ENCODE measurements at regions not wholly inside any gene's neighbourhood (a gene's known extent, or its start where the extent isn't known, plus 50 kb on each side); places are given as distances from the start of the nearest gene placed in this dataset.

GRCh38 chr7:115306586-115306985 is 384.7 kb downstream of the MDFIC start:
- intact Hi-C loops (cut with micrococcal nuclease), result no loop called here
- no peak for DNase-seq
- no peak overlapping the region for H3K4me3 ChIP-seq (ENCODE audit: low read length in 2 of 2)
- no peaks in the 10 kb centered on the region for H3K4me1 ChIP-seq (ENCODE audit: insufficient read depth, low read length)
- Mint-ChIP-seq H3K4me1 (peaks cover 0 to 1% (median 0%) of the 10 kb centered on the region in 4 donors), H3K27me3 (no peaks in the 10 kb centered on the region), H3K9me3 (peaks cover 0 to 5% (median 0%) of the 10 kb centered on the region in 8 donors), H3K27ac (no peak overlapping the region), H3K4me3 (no peak overlapping the region), H3K36me3 (no peaks in the 10 kb centered on the region)
- H3K27me3 ChIP-seq (ENCODE audit: insufficient read depth, low read length), result no peaks in the 10 kb centered on the region
- POLR2A ChIA-PET (ENCODE audit: partially characterized antibody), result no interaction called here
- H3K36me3 ChIP-seq (ENCODE audit: insufficient read depth, low read length), result no peaks in the 10 kb centered on the region
- H3K27ac ChIP-seq (ENCODE audit: low read depth, low read length), result no peak overlapping the region
- H3K9me3 ChIP-seq (ENCODE audit: control insufficient read depth in 1 of 2, low read length in 2 of 2), result no peaks in the 10 kb centered on the region
- CTCF ChIA-PET (ENCODE audit: partially characterized antibody), result no interaction called here

- H3K27ac ChIP-seq (ENCODE audit: low read depth, low read length), result no peak overlapping the region
- peaks cover 0 to 5% (median 0%) of the 10 kb centered on the region in 8 donors for H3K9me3 Mint-ChIP-seq
- intact Hi-C loops (cut with micrococcal nuclease), result no loop called here
- ChIA-PET CTCF (ENCODE audit: partially characterized antibody) (no interaction called here), POLR2A (ENCODE audit: partially characterized antibody) (no interaction called here)
- no peak for DNase-seq
- no peaks in the 10 kb centered on the region for H3K4me1 ChIP-seq (ENCODE audit: insufficient read depth, low read length)
- no peaks in the 10 kb centered on the region for H3K36me3 Mint-ChIP-seq
- no peak overlapping the region for H3K27ac Mint-ChIP-seq
- no peaks in the 10 kb centered on the region for H3K36me3 ChIP-seq (ENCODE audit: insufficient read depth, low read length)
- H3K4me1 Mint-ChIP-seq, result no peaks in the 10 kb centered on the region
- no peaks in the 10 kb centered on the region for H3K27me3 Mint-ChIP-seq
- H3K9me3 ChIP-seq (ENCODE audit: control insufficient read depth in 1 of 2, low read length in 2 of 2), result no peaks in the 10 kb centered on the region
- H3K27me3 ChIP-seq (ENCODE audit: insufficient read depth, low read length), result no peaks in the 10 kb centered on the region
- no peak overlapping the region for H3K4me3 Mint-ChIP-seq
- H3K4me3 ChIP-seq (ENCODE audit: low read length in 2 of 2), result no peak overlapping the region
Measured at GRCh38 chr7:115300231-115300870, 378.5 kb downstream of the MDFIC start.

GRCh38 chr7:115299397-115300037 is 377.6 kb downstream of the MDFIC start:
- H3K27ac Mint-ChIP-seq, result no peak overlapping the region
- no peaks in the 10 kb centered on the region for H3K36me3 Mint-ChIP-seq
- DNase-seq, result no peak
- Histone ChIP-seq H3K27ac (ENCODE audit: low read depth, low read length) (no peak overlapping the region), H3K27me3 (ENCODE audit: insufficient read depth, low read length) (no peaks in the 10 kb centered on the region), H3K36me3 (ENCODE audit: insufficient read depth, low read length) (no peaks in the 10 kb centered on the region), H3K4me3 (ENCODE audit: low read length in 2 of 2) (no peak overlapping the region), H3K9me3 (ENCODE audit: control insufficient read depth in 1 of 2, low read length in 2 of 2) (no peaks in the 10 kb centered on the region), H3K4me1 (ENCODE audit: insufficient read depth, low read length) (no peaks in the 10 kb centered on the region)
- POLR2A ChIA-PET (ENCODE audit: partially characterized antibody), result no interaction called here
- CTCF ChIA-PET (ENCODE audit: partially characterized antibody), result no interaction called here
- no peaks in the 10 kb centered on the region for H3K27me3 Mint-ChIP-seq
- no peak overlapping the region for H3K4me3 Mint-ChIP-seq
- H3K9me3 Mint-ChIP-seq, result peaks cover 0 to 5% (median 0%) of the 10 kb centered on the region in 8 donors
- no peaks in the 10 kb centered on the region for H3K4me1 Mint-ChIP-seq
- intact Hi-C loops (cut with micrococcal nuclease), result no loop called here

- intact Hi-C loops (cut with micrococcal nuclease), result no loop called here
- no peaks in the 10 kb centered on the region for H3K9me3 ChIP-seq (ENCODE audit: control insufficient read depth in 1 of 2, low read length in 2 of 2)
- DNase-seq, result no peak
- no peak overlapping the region for H3K4me3 Mint-ChIP-seq
- H3K27me3 Mint-ChIP-seq, result no peaks in the 10 kb centered on the region
- ChIA-PET CTCF (ENCODE audit: partially characterized antibody) (no interaction called here), POLR2A (ENCODE audit: partially characterized antibody) (no interaction called here)
- no peaks in the 10 kb centered on the region for H3K36me3 ChIP-seq (ENCODE audit: insufficient read depth, low read length)
- no peaks in the 10 kb centered on the region for H3K36me3 Mint-ChIP-seq
- no peak overlapping the region for H3K4me3 ChIP-seq (ENCODE audit: low read length in 2 of 2)
- peaks cover 0 to 2% (median 0%) of the 10 kb centered on the region in 8 donors for H3K9me3 Mint-ChIP-seq
- H3K27ac Mint-ChIP-seq, result no peak overlapping the region
- H3K27ac ChIP-seq (ENCODE audit: low read depth, low read length), result no peak overlapping the region
- H3K27me3 ChIP-seq (ENCODE audit: insufficient read depth, low read length), result no peaks in the 10 kb centered on the region
- H3K4me1 ChIP-seq (ENCODE audit: insufficient read depth, low read length), result no peaks in the 10 kb centered on the region
- H3K4me1 Mint-ChIP-seq, result no peaks in the 10 kb centered on the region
Measured at GRCh38 chr7:115297656-115298055, 375.8 kb downstream of the MDFIC start.

- Mint-ChIP-seq H3K4me3 (no peak overlapping the region), H3K27ac (no peak overlapping the region)
- CTCF ChIA-PET (ENCODE audit: partially characterized antibody), result no interaction called here
Measured at GRCh38 chr7:115293628-115294240, 371.8 kb downstream of the MDFIC start.

GRCh38 chr7:115292381-115292780 is 370.5 kb downstream of the MDFIC start:
- Histone ChIP-seq H3K27ac (ENCODE audit: low read depth, low read length) (no peak overlapping the region), H3K4me3 (ENCODE audit: low read length in 2 of 2) (no peak overlapping the region), H3K27me3 (ENCODE audit: insufficient read depth, low read length) (no peaks in the 10 kb centered on the region), H3K4me1 (ENCODE audit: insufficient read depth, low read length) (no peaks in the 10 kb centered on the region), H3K9me3 (ENCODE audit: control insufficient read depth in 1 of 2, low read length in 2 of 2) (no peaks in the 10 kb centered on the region), H3K36me3 (ENCODE audit: insufficient read depth, low read length) (no peaks in the 10 kb centered on the region)
- ChIA-PET CTCF (ENCODE audit: partially characterized antibody) (no interaction called here), POLR2A (ENCODE audit: partially characterized antibody) (no interaction called here)
- intact Hi-C loops (cut with micrococcal nuclease), result no loop called here
- DNase-seq, result no peak
- Mint-ChIP-seq H3K9me3 (peaks cover 0 to 2% (median 0%) of the 10 kb centered on the region in 8 donors), H3K4me3 (no peak overlapping the region), H3K27me3 (peaks cover 0 to 4% of the 10 kb centered on the region in 2 donors), H3K4me1 (peaks cover 0 to 2% (median under 1%) of the 10 kb centered on the region in 4 donors), H3K27ac (no peak overlapping the region), H3K36me3 (no peaks in the 10 kb centered on the region)

More at GRCh38 chr7:115293628-115294240, 371.8 kb downstream of the MDFIC start:
- DNase-seq, result no peak
- H3K9me3 Mint-ChIP-seq, result peaks cover 0 to 2% (median 0%) of the 10 kb centered on the region in 8 donors
- H3K4me3 ChIP-seq (ENCODE audit: low read length in 2 of 2), result no peak overlapping the region
- no peaks in the 10 kb centered on the region for H3K4me1 ChIP-seq (ENCODE audit: insufficient read depth, low read length)
- intact Hi-C loops (cut with micrococcal nuclease), result no loop called here
- peaks cover 0 to 4% of the 10 kb centered on the region in 2 donors for H3K27me3 Mint-ChIP-seq
- H3K36me3 Mint-ChIP-seq, result no peaks in the 10 kb centered on the region
- POLR2A ChIA-PET (ENCODE audit: partially characterized antibody), result no interaction called here
- H3K27ac ChIP-seq (ENCODE audit: low read depth, low read length), result no peak overlapping the region
- no peaks in the 10 kb centered on the region for H3K9me3 ChIP-seq (ENCODE audit: control insufficient read depth in 1 of 2, low read length in 2 of 2)
- no peaks in the 10 kb centered on the region for H3K36me3 ChIP-seq (ENCODE audit: insufficient read depth, low read length)
- H3K4me1 Mint-ChIP-seq, result no peaks in the 10 kb centered on the region
- no peaks in the 10 kb centered on the region for H3K27me3 ChIP-seq (ENCODE audit: insufficient read depth, low read length)

GRCh38 chr7:115289971-115290370 is 368.1 kb downstream of the MDFIC start:
- Histone ChIP-seq H3K36me3 (ENCODE audit: insufficient read depth, low read length) (no peaks in the 10 kb centered on the region), H3K9me3 (ENCODE audit: control insufficient read depth in 1 of 2, low read length in 2 of 2) (no peaks in the 10 kb centered on the region), H3K4me1 (ENCODE audit: insufficient read depth, low read length) (no peaks in the 10 kb centered on the region), H3K27ac (ENCODE audit: low read depth, low read length) (no peak overlapping the region), H3K4me3 (ENCODE audit: low read length in 2 of 2) (no peak overlapping the region), H3K27me3 (ENCODE audit: insufficient read depth, low read length) (no peaks in the 10 kb centered on the region)
- Mint-ChIP-seq H3K4me1 (peaks cover 0 to 9% (median 5%) of the 10 kb centered on the region in 4 donors), H3K36me3 (no peaks in the 10 kb centered on the region), H3K9me3 (no peaks in the 10 kb centered on the region), H3K4me3 (no peak overlapping the region), H3K27ac (no peak overlapping the region), H3K27me3 (peaks cover 0 to 4% of the 10 kb centered on the region in 2 donors)
- ChIA-PET POLR2A (ENCODE audit: partially characterized antibody) (no interaction called here), CTCF (ENCODE audit: partially characterized antibody) (no interaction called here)
- no peak for DNase-seq
- intact Hi-C loops (cut with micrococcal nuclease), result no loop called here

All from CD4-positive, alpha-beta memory T cell (primary cell).